Erythroblast (primary cell): ENCODE measurements at regions not wholly inside any gene's neighbourhood (a gene's known extent, or its start where the extent isn't known, plus 50 kb on each side); places are given as distances from the start of the nearest gene placed in this dataset.
"Not testable (repeated sequence)": the region's sequence is repeated elsewhere in the genome, so short reads cannot be mapped to it uniquely, and the experiment has no call there.

Source experiments
- GATA1 ChIP-seq: IDR thresholded peaks from 2 replicates; pipeline ENCODE4 v1.6.1; 2011; ENCODE audit warnings: low read depth, mild to moderate bottlenecking, control low read depth, low read length, moderate library complexity
- POLR2A ChIP-seq: IDR thresholded peaks from 2 replicates; pipeline ENCODE4 v1.6.1; 2011; ENCODE audit warnings: mild to moderate bottlenecking, low read length

GRCh38 chr3:72643635-72644034 lies 204.6 kb downstream of the SHQ1 start:
- not testable (repeated sequence) for TF ChIP-seq POLR2A, GATA1
